ACC112 (cell line): ENCODE measurements at regions not wholly inside any gene's neighbourhood (a gene's known extent, or its start where the extent isn't known, plus 50 kb on each side); places are given as distances from the start of the nearest gene placed in this dataset.
"Not testable (repeated sequence)": the region's sequence is repeated elsewhere in the genome, so short reads cannot be mapped to it uniquely, and the experiment has no call there.

Experiments used
- H2AFZ ChIP-seq: fragments of 200-600 bp; sonication (generic); one replicate; pipeline ENCODE4 v1.6.0; 2017; ENCODE audit warnings: antibody characterized with exemption, low read length; ENCODE audit not compliant: unreplicated experiment
- H3K27ac ChIP-seq: fragments of 200-600 bp; sonication (generic); 2 replicates; pipeline ENCODE4 v1.5.1; 2014; ENCODE audit warnings: low read depth, mild to moderate bottlenecking, antibody characterized with exemption, low read length, moderate library complexity
- H3K27me3 ChIP-seq: fragments of 200-600 bp; sonication (generic); 2 replicates; pipeline ENCODE4 v1.6.1; 2014; ENCODE audit warnings: mild to moderate bottlenecking, antibody characterized with exemption, low read length, moderate library complexity, mixed read lengths; ENCODE audit not compliant: insufficient read depth
- H3K36me3 ChIP-seq: fragments of 200-600 bp; sonication (generic); 2 replicates; pipeline ENCODE4 v1.6.1; 2016; ENCODE audit warnings: mild to moderate bottlenecking, antibody characterized with exemption, low read length, moderate library complexity, mixed read lengths; ENCODE audit not compliant: insufficient read depth
- H3K4me1 ChIP-seq: fragments of 200-600 bp; sonication (generic); one replicate; pipeline ENCODE4 v1.6.1; 2016; ENCODE audit warnings: low read length, mixed read lengths; ENCODE audit not compliant: insufficient read depth, unreplicated experiment, control insufficient read depth
- H3K4me3 ChIP-seq: fragments of 200-600 bp; sonication (generic); 2 replicates; pipeline ENCODE4 v1.5.1; 2014; ENCODE audit warnings: mild to moderate bottlenecking, low read depth, low read length
- H3K79me2 ChIP-seq: fragments of 200-600 bp; sonication (generic); one replicate; pipeline ENCODE4 v1.6.0; 2016; ENCODE audit warnings: low read length; ENCODE audit not compliant: control insufficient read depth, unreplicated experiment, insufficient read depth

DNA sequence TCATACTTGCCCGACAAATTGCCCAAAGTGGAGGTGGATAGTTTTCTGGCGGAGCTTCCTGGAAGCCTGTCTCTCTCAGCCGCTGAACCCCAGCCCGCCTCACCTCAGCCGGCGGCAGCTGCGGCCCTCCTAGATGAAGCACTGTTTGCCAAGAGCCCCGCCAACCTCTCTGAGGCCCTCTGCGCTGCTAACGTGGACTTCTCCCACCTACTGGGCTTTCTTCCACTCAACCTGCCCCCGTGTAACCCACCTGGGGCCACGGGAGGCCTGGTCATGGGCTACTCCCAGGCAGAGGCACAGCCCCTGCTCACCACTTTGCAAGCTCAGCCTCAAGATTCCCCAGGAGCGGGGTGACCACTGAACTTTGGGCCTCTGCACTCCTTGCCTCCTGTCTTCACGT, 254.1 kb downstream of the NKX6-1 start:
- H2AFZ ChIP-seq, H3K79me2 ChIP-seq, H3K4me1 ChIP-seq, H3K36me3 ChIP-seq, H3K4me3 ChIP-seq, H3K27me3 ChIP-seq, H3K27ac ChIP-seq: not testable (repeated sequence)

DNA sequence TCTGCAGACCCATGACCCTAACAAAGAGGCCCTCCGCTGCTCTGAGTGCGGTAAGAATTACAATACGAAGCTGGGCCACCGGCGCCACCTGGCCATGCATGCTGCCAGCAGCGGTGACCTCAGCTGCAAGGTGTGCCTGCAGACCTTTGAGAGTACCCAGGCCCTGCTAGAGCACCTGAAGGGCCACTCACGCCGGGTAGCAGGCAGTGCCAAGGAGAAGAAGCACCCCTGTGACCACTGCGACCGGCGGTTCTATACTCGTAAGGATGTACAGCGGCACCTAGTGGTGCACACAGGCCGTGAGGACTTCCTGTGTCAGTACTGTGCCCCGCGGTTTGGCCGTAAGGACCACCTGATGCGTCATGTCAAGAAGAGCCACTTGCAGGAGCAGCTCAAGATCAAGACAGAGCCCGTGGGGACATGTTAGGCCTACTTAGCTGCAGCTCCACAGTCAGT, 254.7 kb downstream of the NKX6-1 start:
- H2AFZ ChIP-seq, H3K27ac ChIP-seq, H3K4me1 ChIP-seq, H3K79me2 ChIP-seq, H3K4me3 ChIP-seq, H3K36me3 ChIP-seq, H3K27me3 ChIP-seq: not testable (repeated sequence)

DNA sequence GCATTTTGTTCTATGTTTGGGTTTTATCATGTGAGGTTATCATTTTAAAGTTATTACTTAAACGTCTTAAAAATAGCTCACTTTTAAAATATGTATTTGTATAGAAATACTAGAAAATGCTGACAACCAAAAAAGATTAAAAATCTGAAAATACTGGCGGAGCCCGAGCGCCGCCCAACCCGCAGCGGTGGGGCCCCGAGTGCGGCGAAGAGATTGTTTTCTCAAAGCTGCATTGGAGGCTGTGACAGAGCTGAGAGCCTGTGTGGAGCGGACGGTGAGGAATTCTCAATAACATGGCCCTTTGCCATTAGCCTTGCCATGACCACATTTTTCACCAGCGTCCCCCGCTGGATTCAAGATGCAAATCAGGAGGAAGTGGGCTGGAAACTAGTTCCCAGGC, 255.4 kb downstream of the NKX6-1 start:
- no peaks in the 10 kb centered on the region for H3K36me3 ChIP-seq
- no peak overlapping the region for H3K4me3 ChIP-seq

DNA sequence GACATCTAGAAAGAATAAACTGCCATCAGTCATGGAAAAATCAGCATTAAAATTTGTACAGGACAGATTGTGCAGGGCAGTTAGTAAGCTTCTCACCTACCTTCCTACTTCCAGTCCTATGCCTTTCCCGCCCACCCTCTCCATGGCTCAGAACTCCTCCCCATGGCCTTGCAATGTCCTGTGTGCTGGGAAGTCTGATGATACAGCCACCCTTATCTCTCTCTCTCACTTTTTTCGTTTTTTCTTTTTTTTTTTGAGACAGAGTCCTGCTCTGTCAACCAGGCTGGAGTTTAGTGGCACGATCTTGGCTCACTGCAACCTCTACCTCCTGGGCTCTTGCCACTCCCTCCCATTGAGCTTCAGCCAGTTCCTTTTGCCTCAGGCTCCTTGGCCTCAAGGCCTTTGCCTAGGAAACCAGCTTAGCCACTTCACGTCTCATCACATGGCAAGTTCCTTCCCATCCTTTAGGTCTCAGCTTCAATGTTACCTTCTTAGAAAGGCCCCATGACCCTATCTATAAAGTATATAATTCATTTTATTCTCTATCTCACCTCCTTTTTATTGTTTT, 259.7 kb downstream of the NKX6-1 start:
- Histone ChIP-seq H2AFZ (no peak overlapping the region), H3K4me3 (no peak overlapping the region), H3K36me3 (no peaks in the 10 kb centered on the region), H3K27me3 (no peaks in the 10 kb centered on the region), H3K79me2 (no peaks in the 10 kb centered on the region), H3K4me1 (no peaks in the 10 kb centered on the region), H3K27ac (no peak overlapping the region)

More for the DNA sequence above, 255.4 kb downstream of the NKX6-1 start:
- H2AFZ ChIP-seq = no peak overlapping the region
- H3K27ac ChIP-seq = no peak overlapping the region
- no peaks in the 10 kb centered on the region for H3K79me2 ChIP-seq
- H3K27me3 ChIP-seq = no peaks in the 10 kb centered on the region
- H3K4me1 ChIP-seq = no peaks in the 10 kb centered on the region

GRCh38 chr4:84238247-84239090, 260.6 kb downstream of the NKX6-1 start:
- Histone ChIP-seq H3K4me3 (no peak overlapping the region), H3K79me2 (no peaks in the 10 kb centered on the region), H3K27ac (no peak overlapping the region), H2AFZ (no peak overlapping the region), H3K36me3 (no peaks in the 10 kb centered on the region), H3K27me3 (no peaks in the 10 kb centered on the region), H3K4me1 (no peaks in the 10 kb centered on the region)

GRCh38 chr4:84237008-84237407, 262.1 kb downstream of the NKX6-1 start:
- Histone ChIP-seq H3K27me3 (no peaks in the 10 kb centered on the region), H2AFZ (no peak overlapping the region), H3K27ac (no peak overlapping the region), H3K4me1 (no peaks in the 10 kb centered on the region), H3K4me3 (no peak overlapping the region), H3K36me3 (no peaks in the 10 kb centered on the region), H3K79me2 (no peaks in the 10 kb centered on the region)

GRCh38 chr4:84235126-84235944, 263.8 kb downstream of the NKX6-1 start:
- Histone ChIP-seq H3K27ac (no peak overlapping the region), H3K79me2 (no peaks in the 10 kb centered on the region), H3K36me3 (no peaks in the 10 kb centered on the region), H3K4me1 (no peaks in the 10 kb centered on the region), H2AFZ (no peak overlapping the region), H3K4me3 (no peak overlapping the region), H3K27me3 (no peaks in the 10 kb centered on the region)

GRCh38 chr4:84232309-84233095, 266.6 kb downstream of the NKX6-1 start:
- Histone ChIP-seq H2AFZ (no peak overlapping the region), H3K4me3 (no peak overlapping the region), H3K27ac (no peak overlapping the region), H3K27me3 (no peaks in the 10 kb centered on the region), H3K36me3 (no peaks in the 10 kb centered on the region), H3K4me1 (no peaks in the 10 kb centered on the region), H3K79me2 (no peaks in the 10 kb centered on the region)

GRCh38 chr4:84231539-84232055, 267.5 kb downstream of the NKX6-1 start:
- Histone ChIP-seq H3K27ac (no peak overlapping the region), H2AFZ (no peak overlapping the region), H3K79me2 (no peaks in the 10 kb centered on the region), H3K4me1 (no peaks in the 10 kb centered on the region), H3K36me3 (no peaks in the 10 kb centered on the region), H3K4me3 (no peak overlapping the region), H3K27me3 (no peaks in the 10 kb centered on the region)

DNA sequence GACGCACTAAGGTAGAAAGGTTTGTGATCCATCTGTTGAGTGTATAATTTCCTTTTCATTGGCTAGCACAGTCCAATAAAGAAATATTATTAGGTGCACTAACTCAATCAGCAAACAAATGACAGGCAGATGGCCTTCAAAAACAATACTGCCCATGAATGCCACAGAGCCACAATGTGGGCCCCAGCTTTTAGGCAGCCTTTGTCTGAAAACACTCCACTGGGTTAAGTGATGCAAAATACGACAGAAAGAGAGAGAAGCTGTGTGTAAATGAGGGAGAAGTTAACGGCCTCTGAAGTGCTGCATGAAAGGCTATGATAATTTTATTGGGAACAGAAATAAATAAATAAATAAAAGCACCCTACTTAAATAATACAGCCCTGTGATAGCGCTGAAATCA, 274.6 kb downstream of the NKX6-1 start:
- Histone ChIP-seq H3K36me3 (no peaks in the 10 kb centered on the region), H3K4me1 (no peaks in the 10 kb centered on the region), H3K27me3 (no peaks in the 10 kb centered on the region; the same call in 1 of the 2 replicates), H3K79me2 (no peaks in the 10 kb centered on the region), H3K4me3 (no peak overlapping the region), H2AFZ (no peak overlapping the region), H3K27ac (no peak overlapping the region)
